GM21367 (cell line): ENCODE measurements at regions not wholly inside any gene's neighbourhood (a gene's known extent, or its start where the extent isn't known, plus 50 kb on each side); places are given as distances from the start of the nearest gene placed in this dataset.

Experiments
- ATAC-seq: cut with Tn5 transposase; IDR thresholded peaks from one replicate; pipeline ENCODE4 v1.9.1; 2021; ENCODE audit not compliant: unreplicated experiment

DNA sequence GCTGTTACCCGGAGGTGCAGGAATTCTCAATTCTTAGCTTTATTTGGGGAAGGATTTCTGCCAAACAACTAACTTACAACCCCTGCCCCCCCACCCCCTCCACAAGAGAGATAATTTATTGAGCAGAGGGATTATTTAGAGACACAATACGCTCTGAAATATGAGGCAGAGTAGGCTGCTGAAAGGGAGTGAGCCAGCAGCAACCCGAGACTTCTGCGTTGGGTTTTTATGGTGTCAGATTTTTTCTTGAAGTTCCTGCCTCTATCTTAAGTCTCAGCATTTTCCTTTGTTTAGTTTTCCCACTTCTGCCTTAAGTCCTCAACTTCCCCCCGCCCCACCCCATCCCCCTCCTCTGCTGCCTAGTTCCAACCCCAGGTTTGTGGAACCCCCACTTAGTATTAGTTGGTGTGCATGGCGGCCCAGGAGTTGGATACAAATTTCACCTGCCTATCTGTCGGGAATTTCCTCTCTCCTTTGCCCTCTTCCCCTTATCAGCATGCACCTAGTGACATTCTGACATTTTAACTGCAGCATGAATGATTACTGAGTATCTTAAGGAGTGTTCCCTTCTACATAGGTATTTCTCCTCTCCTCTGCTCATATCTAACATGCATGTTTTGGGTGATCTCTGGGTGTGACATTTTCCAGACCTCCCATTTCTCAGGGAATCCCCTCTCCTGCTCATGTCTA, 1635.9 kb upstream of the LRRTM1 start:
- ATAC-seq, result no peak

DNA sequence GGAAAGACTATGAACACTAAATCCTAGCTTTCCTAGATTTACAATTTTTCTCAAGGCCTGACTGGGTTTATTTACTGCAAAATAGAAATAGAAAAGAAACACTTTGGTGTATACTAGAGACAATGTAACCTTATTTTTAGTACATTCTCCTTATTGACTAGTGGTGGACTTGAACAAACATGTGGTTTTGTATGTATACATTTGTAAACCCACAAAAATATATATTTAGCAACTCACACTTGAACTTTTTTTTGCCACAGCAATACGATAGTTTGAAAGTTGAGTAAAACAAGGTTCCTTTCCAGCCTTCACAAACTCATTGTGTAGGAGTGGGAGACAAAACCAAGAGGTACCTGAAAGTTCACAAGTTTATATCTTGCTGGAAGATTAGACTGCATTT, 1633.4 kb upstream of the LRRTM1 start:
- no peak for ATAC-seq

DNA sequence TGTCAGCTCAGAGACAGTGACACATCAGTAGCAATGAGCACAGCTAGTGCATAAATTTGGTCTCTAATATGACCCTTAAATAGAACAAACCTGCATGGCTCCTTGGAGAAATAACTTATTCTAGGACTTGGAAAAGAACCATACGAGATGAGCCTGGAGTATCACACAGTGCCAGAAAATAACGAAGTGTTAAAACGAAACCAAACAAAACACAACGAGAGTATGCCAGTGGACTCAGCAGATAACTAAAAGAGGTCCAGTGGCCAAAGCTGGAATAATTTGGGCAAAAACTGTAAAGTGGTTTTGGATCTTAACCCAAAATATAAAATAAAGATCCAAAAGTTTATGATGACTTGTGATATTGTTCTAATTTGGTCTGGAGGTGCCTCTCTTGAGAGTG, 1599.0 kb upstream of the LRRTM1 start:
- ATAC-seq, result no peak

DNA sequence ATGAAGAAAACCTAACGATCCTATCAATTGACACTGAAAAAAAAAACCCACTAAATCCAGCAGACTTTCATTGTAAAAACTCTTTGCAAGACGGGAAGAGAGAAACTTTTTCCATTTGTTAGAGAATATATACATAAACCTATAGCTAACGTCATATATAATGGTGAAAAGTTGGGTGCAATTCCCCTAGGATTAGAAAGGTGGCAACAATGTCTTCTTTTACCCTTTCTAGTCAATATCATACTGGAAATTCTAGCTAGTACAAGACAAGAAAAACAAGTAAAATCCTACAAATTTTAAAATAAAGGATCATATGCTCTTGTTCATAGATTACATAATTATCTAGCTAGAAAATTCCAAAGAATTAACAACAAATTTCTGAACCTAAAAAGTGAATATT, 1596.5 kb upstream of the LRRTM1 start:
- no peak for ATAC-seq

DNA sequence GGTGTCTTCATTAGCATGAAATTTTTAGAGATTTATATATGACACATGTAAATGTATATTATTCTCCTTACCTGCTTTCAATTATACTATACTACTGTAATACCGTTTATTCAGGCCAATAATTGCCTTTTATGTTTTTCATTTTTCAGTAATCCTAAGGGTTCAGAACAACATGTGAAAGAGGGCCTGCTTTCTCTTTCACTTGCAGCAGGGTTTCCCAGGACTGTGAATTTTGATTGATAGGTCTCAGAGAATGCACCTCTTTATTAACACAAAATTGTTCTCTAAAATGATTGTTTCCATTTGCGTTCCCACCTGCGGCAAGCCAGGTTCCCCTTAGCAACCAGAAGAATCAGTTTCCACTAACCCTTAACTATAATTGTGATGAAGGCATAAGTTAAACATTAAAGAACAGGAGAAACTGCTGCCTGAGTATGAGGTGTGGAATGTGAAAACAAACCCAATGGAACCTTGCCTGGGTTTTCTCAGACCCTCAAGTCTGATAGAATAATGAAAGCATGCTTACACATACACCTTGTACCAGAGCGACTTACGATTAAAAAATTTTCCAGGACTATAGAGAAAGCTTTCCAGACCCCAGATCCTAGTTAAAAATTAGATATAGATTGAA, 1591.2 kb upstream of the LRRTM1 start:
- no peak for ATAC-seq

DNA sequence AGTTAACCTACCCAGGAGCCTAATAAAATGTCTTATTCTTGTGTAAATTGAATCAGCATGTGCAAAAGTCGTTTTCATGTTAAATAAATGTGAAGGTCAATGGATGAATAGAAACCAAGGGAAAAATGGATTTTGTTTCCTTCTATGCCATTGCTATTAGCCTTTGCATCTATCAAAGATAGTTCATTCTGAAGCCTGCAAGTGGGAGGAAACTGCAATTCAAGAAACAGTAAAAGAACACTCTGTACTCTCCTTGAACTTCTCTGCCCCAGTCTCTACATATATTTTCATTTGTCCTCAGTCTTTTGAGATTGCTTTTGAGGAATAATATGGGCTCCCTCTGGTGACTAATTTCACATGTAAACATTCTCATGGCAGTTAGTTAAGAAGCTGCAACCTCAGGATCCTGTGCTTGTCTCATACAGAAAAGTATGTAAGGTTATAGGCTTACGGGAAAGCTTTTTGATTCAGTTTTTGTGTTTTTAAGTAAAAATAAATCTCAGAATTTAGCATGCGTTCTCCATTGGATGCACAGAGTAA, 1590.0 kb upstream of the LRRTM1 start:
- ATAC-seq, result no peak

DNA sequence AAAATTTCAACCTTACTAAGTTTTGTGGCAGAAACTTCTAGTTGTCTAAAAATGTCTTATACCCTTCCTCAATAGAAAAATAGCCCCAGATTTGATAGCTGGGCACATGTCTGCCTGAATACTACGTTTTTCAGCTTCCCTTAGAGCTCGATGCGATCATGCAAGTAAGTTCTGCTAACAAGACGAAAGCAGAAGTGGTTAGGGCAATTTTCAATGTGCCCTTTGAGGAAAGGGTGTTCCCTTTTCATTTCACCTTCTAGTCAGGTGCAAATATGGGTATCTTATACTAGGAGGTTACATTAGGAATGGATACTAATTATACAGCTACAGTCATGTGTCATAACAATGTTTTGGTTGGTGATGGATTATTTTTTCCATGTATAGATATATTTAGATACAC, 1572.1 kb upstream of the LRRTM1 start:
- ATAC-seq, result no peak

DNA sequence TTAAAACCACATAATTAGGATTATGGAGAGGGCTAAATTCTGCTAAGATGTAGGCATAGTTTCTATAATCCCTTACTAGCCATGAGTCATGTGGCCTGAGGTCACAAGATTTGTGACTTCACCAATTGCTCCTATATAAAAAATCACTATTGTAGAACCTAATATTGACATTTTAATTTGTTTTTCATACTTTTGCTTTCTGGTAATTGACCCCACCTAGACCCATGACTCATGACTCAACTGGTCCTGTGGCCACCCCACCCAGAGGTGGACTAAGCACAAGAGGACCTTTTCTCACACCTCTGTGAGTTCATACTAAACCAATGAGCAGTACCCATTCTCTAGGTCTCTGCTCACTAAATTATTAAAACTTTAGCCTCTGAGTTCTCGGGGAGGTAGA, 1567.5 kb upstream of the LRRTM1 start:
- ATAC-seq, result no peak

DNA sequence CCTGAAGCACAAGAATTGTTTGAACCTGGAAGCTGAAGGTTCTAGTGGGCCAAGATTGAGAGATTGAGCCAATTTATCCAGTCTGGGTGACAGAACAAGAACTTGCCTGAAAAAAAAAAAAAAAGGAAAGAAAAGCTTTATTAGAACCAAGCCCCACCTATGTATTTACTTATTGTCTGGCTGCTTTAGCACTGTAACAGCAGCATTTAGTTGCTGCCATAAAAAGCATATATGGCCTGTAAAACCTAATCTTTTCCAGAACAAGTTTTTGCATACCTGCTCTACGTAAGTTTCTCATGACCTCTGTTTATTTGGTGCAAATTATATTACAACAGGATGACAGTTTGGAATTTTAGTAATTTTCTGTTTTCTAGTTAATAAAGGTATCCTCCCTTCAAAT, 1565.6 kb upstream of the LRRTM1 start:
- no peak for ATAC-seq

DNA sequence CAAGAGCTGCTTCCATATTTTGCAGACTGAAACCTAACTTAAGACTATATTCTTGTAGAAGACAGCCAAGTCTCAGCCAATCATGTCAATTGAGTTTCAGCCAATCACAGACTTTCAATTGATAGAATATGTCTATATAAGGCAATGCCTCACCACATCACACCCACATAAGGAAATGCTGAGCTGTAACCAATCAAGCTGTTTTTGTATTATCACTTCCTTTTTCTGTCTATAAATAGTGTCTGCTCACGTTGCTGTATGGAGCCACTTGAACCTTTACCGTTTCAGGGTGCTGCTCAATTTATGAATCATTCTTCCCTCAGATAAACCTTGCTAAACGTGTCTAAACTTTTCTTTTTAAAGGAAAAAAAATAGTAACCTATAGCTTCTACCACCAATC, 1554.4 kb upstream of the LRRTM1 start:
- ATAC-seq, result no peak

DNA sequence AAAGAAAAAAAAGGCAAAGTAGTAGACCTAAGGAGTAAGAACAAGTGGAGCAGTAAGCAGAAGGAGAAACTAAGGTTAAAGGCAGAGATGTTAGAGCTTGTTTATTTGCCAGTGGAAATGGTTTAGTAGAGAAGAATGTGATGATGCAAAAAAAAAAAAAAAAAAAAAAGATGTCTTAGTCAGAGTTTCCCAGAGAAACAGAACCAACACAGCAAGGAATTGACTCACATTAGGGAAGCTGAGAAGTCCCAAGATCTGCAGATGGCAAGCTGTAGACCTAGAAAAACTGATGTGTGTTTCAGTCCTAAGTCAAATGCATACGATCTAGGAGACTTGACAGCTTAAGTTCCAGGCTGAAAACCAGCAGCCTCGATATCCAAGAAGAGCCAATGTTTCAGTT, 1548.8 kb upstream of the LRRTM1 start:
- no peak for ATAC-seq

DNA sequence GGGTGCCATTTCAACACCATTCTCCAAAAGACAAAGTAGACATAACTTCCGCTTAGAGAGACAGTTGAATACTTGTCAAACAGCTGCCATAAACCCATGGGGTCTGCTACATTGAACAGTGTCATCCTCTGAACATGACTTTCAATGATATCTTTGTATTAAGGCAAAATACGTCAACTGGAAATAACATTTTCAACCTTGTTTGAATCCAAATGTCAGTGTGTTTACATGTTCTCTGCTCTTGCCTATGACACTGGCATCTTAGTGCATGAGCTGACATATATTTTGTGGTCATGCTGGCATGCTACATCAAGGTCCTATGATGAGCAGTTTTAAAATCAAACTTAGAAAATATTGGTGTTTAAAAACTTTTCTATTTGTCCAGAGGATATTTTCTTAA, 1548.1 kb upstream of the LRRTM1 start:
- ATAC-seq, result no peak

DNA sequence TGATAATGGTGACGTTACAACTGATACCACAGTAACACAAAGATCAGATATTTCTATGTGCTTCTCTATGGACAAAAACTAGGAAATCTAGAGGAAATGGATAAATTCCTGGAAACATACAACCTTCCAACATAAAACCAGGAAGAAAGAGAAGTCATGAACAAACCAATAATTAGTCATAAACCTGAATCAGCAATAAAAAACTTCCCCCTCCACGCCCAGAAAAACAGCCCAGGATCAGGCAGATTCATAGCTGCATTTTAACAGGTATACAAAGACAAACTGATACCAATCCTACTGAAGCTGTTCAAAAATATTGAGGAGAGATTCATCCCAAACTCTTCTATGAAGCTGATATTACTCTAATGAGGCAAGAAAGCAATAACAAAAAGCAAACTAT, 1535.2 kb upstream of the LRRTM1 start:
- ATAC-seq, result no peak

DNA sequence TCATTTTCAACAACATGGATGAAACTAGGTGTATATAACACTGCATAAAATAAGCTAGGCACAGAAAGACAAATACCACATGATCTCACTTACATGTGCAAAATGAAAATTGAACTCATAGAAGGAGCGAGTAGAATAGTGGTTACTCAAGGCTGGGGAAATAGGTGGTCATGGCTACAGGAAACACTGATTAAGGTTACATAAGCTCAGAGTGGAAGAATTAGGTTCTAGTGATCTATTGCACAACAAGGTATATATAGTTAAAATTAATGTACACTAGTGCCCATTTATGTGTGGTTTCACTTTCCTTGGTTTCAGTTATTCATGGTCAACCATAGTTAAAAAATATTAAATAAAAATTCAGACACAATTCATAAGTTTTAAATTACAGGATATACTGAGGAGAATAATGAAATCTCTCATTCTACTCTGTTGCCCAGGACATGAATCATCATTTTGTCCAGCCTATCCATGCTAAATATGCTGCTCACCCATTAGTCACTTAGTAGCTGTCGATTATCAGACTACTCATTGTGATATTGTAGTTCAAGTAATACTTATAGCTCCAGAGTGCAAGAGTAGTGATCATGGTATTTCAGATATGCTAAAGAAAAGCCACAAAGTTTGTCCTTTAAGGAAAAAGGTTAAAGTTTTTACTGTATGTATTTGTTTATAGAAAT, 1530.9 kb upstream of the LRRTM1 start:
- no peak for ATAC-seq

DNA sequence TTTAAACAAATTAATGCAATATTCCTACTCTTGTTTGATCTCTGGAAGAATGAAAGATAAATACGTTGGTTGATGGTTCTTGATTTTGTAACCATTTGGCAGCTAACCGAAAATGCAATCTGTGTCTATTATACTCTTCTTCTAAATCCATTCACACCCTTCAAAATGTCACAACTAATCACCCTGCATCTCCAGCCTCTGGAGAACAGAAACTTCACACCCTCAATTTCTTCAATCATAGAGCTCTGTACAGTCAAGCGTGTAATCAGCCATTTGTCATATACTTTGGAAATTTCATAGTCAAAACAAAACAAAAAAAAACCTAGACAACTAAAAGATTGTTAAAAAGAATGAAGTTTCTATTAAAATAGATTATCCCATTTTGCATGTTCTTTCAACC, 1482.3 kb upstream of the LRRTM1 start:
- ATAC-seq, result no peak

DNA sequence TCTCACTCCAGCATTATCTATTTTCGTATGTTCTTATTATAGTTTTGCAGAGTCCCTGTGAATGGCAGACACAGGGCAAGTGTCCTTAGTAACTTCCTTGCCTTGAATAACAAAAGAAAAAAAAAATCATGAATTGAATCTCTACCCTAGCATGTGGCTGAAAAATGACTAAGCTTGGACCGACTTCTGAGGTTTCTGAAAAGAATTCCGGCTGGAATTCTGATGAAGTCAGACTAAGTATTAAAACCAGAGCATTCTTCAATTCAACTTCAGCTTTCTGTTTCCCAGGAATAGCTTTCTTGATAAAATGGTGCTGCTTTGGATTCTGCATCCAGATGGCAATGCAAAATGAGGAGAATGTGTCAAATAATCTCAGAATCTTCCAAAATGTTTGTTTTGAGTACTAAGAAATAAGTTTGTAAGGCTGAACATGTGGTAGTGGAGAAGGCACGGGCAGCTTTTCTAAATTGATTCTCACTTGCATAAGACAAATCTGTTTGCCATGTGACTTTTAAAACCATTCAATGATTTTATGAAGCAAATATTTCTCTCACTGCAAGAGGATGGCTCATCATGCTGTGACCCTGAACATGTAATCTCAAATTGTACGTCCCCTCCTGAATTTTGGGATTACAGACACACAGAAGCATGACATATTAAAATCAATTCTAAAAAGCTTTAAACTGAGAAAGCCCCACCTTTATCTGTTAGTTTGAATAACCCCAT, 1462.8 kb upstream of the LRRTM1 start:
- no peak for ATAC-seq

DNA sequence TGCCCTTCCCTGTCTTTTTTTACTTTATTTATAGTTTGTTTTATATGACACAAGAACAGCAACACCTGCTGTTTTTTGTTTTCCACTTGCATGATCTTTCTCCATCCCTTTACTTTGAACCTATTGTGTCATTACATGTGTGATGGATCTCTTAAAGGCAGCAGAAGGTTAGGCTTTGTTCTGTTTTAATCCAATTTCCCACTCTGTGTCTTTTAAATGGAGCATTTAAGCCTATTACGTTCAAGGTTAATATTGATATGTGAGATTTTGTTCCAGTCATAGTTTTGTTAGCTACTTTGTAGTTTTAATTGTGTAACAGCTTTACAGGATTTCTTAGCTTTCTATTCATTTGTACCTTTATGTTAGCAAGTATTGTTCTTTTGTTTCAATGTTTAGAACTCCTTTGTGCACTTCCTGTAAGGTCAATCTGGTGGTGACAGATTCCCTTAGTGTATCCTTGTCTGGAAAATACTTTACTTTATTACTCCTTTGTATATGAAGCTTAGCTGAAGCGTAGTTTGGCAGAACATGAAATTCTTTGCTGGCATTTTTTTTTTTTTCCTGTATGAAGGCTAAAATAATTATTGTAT, 1443.0 kb upstream of the LRRTM1 start:
- ATAC-seq, result no peak

DNA sequence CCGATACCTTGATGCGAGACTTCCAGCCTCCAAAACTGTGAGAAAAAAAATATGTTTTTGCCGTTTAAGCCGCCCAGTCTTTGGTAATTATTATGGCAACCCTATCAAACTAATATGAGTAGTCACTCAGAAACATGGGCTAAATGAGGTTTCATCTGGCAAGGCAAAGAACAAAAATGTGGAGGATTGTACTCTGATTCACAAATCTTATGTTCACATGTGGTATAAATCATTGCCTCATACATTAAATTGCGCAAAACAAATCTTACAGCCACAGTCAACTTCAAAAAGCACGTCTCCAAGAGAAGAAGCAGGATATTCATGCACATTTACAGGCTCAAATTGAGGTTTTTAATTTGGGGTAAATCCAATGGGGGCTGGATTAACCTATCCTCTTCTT, 1435.4 kb upstream of the LRRTM1 start:
- ATAC-seq, result no peak

DNA sequence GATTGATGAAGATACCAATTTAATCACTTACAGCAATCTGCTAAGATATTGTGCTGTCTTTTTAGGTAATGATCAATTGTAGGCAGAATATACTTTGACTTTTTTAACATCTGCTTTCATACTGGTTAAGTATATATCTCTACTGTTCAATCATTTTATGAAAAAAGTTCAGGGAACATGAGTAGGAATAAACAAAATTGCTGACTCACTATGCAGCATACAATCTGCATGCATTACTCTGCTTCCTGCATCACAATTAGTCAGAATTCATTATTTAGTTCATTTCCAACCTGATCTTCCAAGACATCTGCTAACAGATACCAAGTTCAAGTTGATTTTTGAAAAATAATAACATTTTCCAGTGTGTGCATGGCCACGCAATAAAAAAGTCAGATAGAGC, 1430.4 kb upstream of the LRRTM1 start:
- ATAC-seq, result no peak

DNA sequence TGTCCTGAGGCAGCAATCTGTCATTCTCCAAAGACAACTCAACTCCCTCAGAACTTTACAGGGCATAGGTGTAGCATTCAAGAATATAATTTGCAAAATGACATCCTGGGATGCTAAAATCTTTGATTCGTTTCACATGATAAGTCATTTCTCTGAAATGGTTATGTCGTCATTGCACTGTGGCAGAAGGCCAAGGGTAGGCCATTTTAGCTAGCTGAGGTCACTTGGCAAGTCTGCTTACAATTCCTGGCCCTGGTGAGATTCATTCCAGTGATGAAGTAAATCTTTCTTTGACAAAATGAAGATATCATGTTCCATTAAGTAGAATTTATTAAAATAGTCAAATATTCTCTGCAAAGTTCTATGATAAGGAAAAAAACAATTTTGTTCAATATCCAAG, 1410.3 kb upstream of the LRRTM1 start:
- no peak for ATAC-seq

DNA sequence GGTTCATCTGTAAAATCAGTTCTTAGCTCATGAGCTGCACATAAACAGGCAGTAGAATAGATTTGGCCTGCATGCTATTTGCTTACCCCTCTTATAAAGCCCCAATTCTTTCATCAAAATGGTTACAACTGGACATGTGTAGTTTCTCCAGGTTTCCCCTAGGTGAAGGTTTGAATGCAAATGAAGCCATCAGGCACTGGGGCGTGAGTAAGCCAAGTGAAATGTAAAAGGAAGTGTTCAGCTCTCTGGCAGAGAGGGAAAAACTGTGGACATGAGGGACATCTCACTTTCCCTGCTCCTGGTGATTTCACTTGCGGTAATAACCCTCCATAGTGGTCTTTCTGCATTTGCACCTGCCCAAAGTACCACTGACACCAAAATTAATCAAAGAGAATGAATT, 1402.3 kb upstream of the LRRTM1 start:
- no peak for ATAC-seq
